Neural cell (in vitro differentiated cells): ENCODE measurements at regions not wholly inside any gene's neighbourhood (a gene's known extent, or its start where the extent isn't known, plus 50 kb on each side); places are given as distances from the start of the nearest gene placed in this dataset.

Experiments
- CTCF ChIP-seq: fragments of 450-650 bp; IDR thresholded peaks from 2 replicates; pipeline ENCODE4 v1.5.1; 2014; ENCODE audit warnings: antibody characterized with exemption, mild to moderate bottlenecking, moderate library complexity; ENCODE audit not compliant: poor library complexity, severe bottlenecking
- EP300 ChIP-seq: fragments of 450-650 bp; conservative IDR thresholded peaks from 2 replicates; pipeline ENCODE4 v1.6.1; 2014; ENCODE audit warnings: antibody characterized with exemption, mild to moderate bottlenecking, moderate library complexity; ENCODE audit not compliant: poor library complexity, severe bottlenecking
- EZH2 ChIP-seq: fragments of 200-600, 300-800 bp; shearing (Covaris generic), sonication (generic); IDR thresholded peaks from 2 replicates; pipeline ENCODE4 v1.6.1; 2014; ENCODE audit warnings: antibody characterized with exemption, low read length, borderline replicate concordance, mild to moderate bottlenecking; ENCODE audit not compliant: insufficient read depth, poor library complexity, severe bottlenecking
- MXI1 ChIP-seq: fragments of 450-650 bp; conservative IDR thresholded peaks from 2 replicates; pipeline ENCODE4 v1.6.1; 2014; ENCODE audit warnings: antibody characterized with exemption, mild to moderate bottlenecking; ENCODE audit not compliant: poor library complexity, severe bottlenecking
- POLR2AphosphoS5 ChIP-seq: IDR thresholded peaks from 2 replicates; pipeline ENCODE4 v1.6.1; 2012
- RAD21 ChIP-seq: fragments of 450-650 bp; conservative IDR thresholded peaks from 2 replicates; pipeline ENCODE4 v1.6.1; 2014; ENCODE audit warnings: antibody characterized with exemption, mild to moderate bottlenecking, moderate library complexity
- TAF1 ChIP-seq: IDR thresholded peaks from 2 replicates; pipeline ENCODE4 v1.6.1; 2012; ENCODE audit warnings: low read depth

- no peak for TF ChIP-seq CTCF
- TF ChIP-seq POLR2AphosphoS5: no peak
- TF ChIP-seq TAF1: no peak
- TF ChIP-seq RAD21: no peak
- no peak for TF ChIP-seq EZH2
- no peak for TF ChIP-seq MXI1
- no peak for TF ChIP-seq EP300
Observed at GRCh38 chr5:30183795-30184194, 1009.7 kb upstream of the CDH6 start.
